CD4-positive, alpha-beta memory T cell (primary cell): ENCODE measurements at regions not wholly inside any gene's neighbourhood (a gene's known extent, or its start where the extent isn't known, plus 50 kb on each side); places are given as distances from the start of the nearest gene placed in this dataset.

Experiments
- CTCF ChIA-PET: fragments of 350-600 bp; sonication (Branson Sonifier 250); formaldehyde crosslinking; loops from one replicate; lab custom pipeline; 2021; ENCODE audit warnings: inconsistent platforms; ENCODE audit not compliant: partially characterized antibody; lab: Charles Lee
- POLR2A ChIA-PET: fragments of 350-600 bp; sonication (Branson Sonifier 250); formaldehyde crosslinking; loops from one replicate; lab custom pipeline; 2021; ENCODE audit not compliant: partially characterized antibody; lab: Charles Lee
- DNase-seq, 5 donors: peaks; one replicate each; pipeline versions ENCODE4 v3.0.0 to v3.0.0-alpha.2; 2020 to 2022; ENCODE audit warnings: mixed read lengths in 1 of 5
- H3K27ac ChIP-seq: one replicate; pipeline ENCODE4 v1.7.0; 2013; ENCODE audit warnings: low read depth, low read length
- H3K27me3 ChIP-seq: 2 replicates; pipeline ENCODE4 v1.7.0; 2013; ENCODE audit warnings: mild to moderate bottlenecking, low read length, moderate library complexity; ENCODE audit not compliant: insufficient read depth
- H3K36me3 ChIP-seq: 2 replicates; pipeline ENCODE4 v1.7.0; 2013; ENCODE audit warnings: mild to moderate bottlenecking, low read length, moderate library complexity; ENCODE audit not compliant: insufficient read depth
- H3K4me1 ChIP-seq: 2 replicates; pipeline ENCODE4 v1.7.0; 2013; ENCODE audit warnings: mild to moderate bottlenecking, low read length, moderate library complexity; ENCODE audit not compliant: insufficient read depth
- H3K4me3 ChIP-seq, 2 donors: one replicate each; pipeline ENCODE4 v1.7.0; 2013; ENCODE audit warnings: low read length in 2 of 2, mild to moderate bottlenecking in 1 of 2
- H3K9me3 ChIP-seq, 2 donors: one replicate each; pipeline ENCODE4 v1.7.0; 2013; ENCODE audit warnings: low read length in 2 of 2, control low read depth in 1 of 2; ENCODE audit not compliant: control insufficient read depth in 1 of 2
- H3K27ac Mint-ChIP-seq, 7 donors: one replicate each; pipeline ENCODE4 v1.8.0; 2020 to 2021; ENCODE audit warnings: mixed read lengths in 7 of 7, mild to moderate bottlenecking in 6 of 7, inconsistent platforms in 3 of 7, moderate library complexity in 3 of 7
- H3K27me3 Mint-ChIP-seq, 2 donors: one replicate each; pipeline ENCODE4 v1.8.0; 2020 to 2021; ENCODE audit warnings: mixed read lengths in 2 of 2
- H3K36me3 Mint-ChIP-seq, 2 donors: one replicate each; pipeline ENCODE4 v1.8.0; 2020 to 2021; ENCODE audit warnings: mixed read lengths in 2 of 2, inconsistent platforms in 1 of 2, mild to moderate bottlenecking in 1 of 2
- H3K4me1 Mint-ChIP-seq, 4 donors: one replicate each; pipeline ENCODE4 v1.8.0; 2020 to 2021; ENCODE audit warnings: mixed read lengths in 4 of 4, mild to moderate bottlenecking in 1 of 4
- H3K4me3 Mint-ChIP-seq, 8 donors: one replicate each; pipeline ENCODE4 v1.8.0; 2020 to 2021; ENCODE audit warnings: mixed read lengths in 8 of 8, mild to moderate bottlenecking in 7 of 8, moderate library complexity in 6 of 8, inconsistent platforms in 3 of 8
- H3K9me3 Mint-ChIP-seq, 8 donors: one replicate each; pipeline ENCODE4 v1.8.0; 2020 to 2021; ENCODE audit warnings: mixed read lengths in 8 of 8, mild to moderate bottlenecking in 5 of 8, inconsistent platforms in 3 of 8, moderate library complexity in 1 of 8
- intact Hi-C: fragments of 100-400 bp; cut with micrococcal nuclease; formaldehyde crosslinking; loops from one replicate; pipeline ENCODE4 v1.15.1; 2023

GRCh38 chr6:43992783-43993644 is 134.2 kb downstream of the MRPL14 start:
- Histone ChIP-seq H3K4me1 (no peaks in the 10 kb centered on the region), H3K9me3 (no peaks in the 10 kb centered on the region), H3K4me3 (no peak overlapping the region), H3K27me3 (no peaks in the 10 kb centered on the region), H3K27ac (no peak overlapping the region), H3K36me3 (no peaks in the 10 kb centered on the region)
- H3K27ac Mint-ChIP-seq = no peak overlapping the region
- ChIA-PET POLR2A (no interaction called here), CTCF (no interaction called here)
- no peaks in the 10 kb centered on the region for H3K9me3 Mint-ChIP-seq
- intact Hi-C loops = no loop called here
- H3K4me3 Mint-ChIP-seq = no peak overlapping the region
- H3K4me1 Mint-ChIP-seq = no peaks in the 10 kb centered on the region
- H3K27me3 Mint-ChIP-seq = peaks cover 1 to 2% of the 10 kb centered on the region in 2 donors
- no peaks in the 10 kb centered on the region for H3K36me3 Mint-ChIP-seq
- DNase-seq = no peak

- Mint-ChIP-seq H3K36me3 (no peaks in the 10 kb centered on the region), H3K9me3 (no peaks in the 10 kb centered on the region), H3K27me3 (peaks cover 1 to 2% of the 10 kb centered on the region in 2 donors), H3K4me3 (no peak overlapping the region), H3K27ac (no peak overlapping the region), H3K4me1 (no peaks in the 10 kb centered on the region)
- no peaks in the 10 kb centered on the region for H3K27me3 ChIP-seq
- CTCF ChIA-PET = no interaction called here
- no peaks in the 10 kb centered on the region for H3K36me3 ChIP-seq
- H3K9me3 ChIP-seq = no peaks in the 10 kb centered on the region
- POLR2A ChIA-PET = no interaction called here
- H3K27ac ChIP-seq = no peak overlapping the region
- intact Hi-C loops = no loop called here
- no peaks in the 10 kb centered on the region for H3K4me1 ChIP-seq
- no peak for DNase-seq
- H3K4me3 ChIP-seq = no peak overlapping the region
These were observed 135.1 kb downstream of the MRPL14 start for GRCh38 chr6:43992126-43992663.

GRCh38 chr6:43990627-43991619 is 136.3 kb downstream of the MRPL14 start:
- Histone ChIP-seq H3K36me3 (no peaks in the 10 kb centered on the region), H3K4me1 (no peaks in the 10 kb centered on the region), H3K4me3 (no peak overlapping the region), H3K9me3 (no peaks in the 10 kb centered on the region), H3K27me3 (no peaks in the 10 kb centered on the region), H3K27ac (no peak overlapping the region)
- H3K9me3 Mint-ChIP-seq = no peaks in the 10 kb centered on the region
- DNase-seq = no peak
- peaks cover 1 to 2% of the 10 kb centered on the region in 2 donors for H3K27me3 Mint-ChIP-seq
- ChIA-PET POLR2A (interaction anchor here (0.9 kb wide), 1 partner anchor 9 kb away, joined by 5 read pairs; no protein-coding TSS in a partner anchor), CTCF (no interaction called here)
- H3K36me3 Mint-ChIP-seq = no peaks in the 10 kb centered on the region
- intact Hi-C loops = no loop called here
- no peak overlapping the region for H3K4me3 Mint-ChIP-seq
- no peak overlapping the region for H3K27ac Mint-ChIP-seq
- no peaks in the 10 kb centered on the region for H3K4me1 Mint-ChIP-seq

GRCh38 chr6:43990275-43990626 is 137.0 kb downstream of the MRPL14 start:
- DNase-seq = no peak
- H3K27ac ChIP-seq = no peak overlapping the region
- ChIA-PET CTCF (no interaction called here), POLR2A (interaction anchor here (0.6 to 0.9 kb wide), 2 partner anchors 9 to 35 kb away, joined by 3 to 5 read pairs; no protein-coding TSS in a partner anchor)
- no peaks in the 10 kb centered on the region for H3K36me3 ChIP-seq
- Mint-ChIP-seq H3K4me1 (no peaks in the 10 kb centered on the region), H3K27ac (no peak overlapping the region), H3K4me3 (no peak overlapping the region), H3K36me3 (no peaks in the 10 kb centered on the region), H3K27me3 (peaks cover 2 to 4% of the 10 kb centered on the region in 2 donors), H3K9me3 (no peaks in the 10 kb centered on the region)
- H3K9me3 ChIP-seq = no peaks in the 10 kb centered on the region
- H3K4me3 ChIP-seq = no peak overlapping the region
- H3K4me1 ChIP-seq = no peaks in the 10 kb centered on the region
- no peaks in the 10 kb centered on the region for H3K27me3 ChIP-seq
- intact Hi-C loops = no loop called here

GRCh38 chr6:43989581-43990146 is 137.6 kb downstream of the MRPL14 start:
- intact Hi-C loops = no loop called here
- H3K9me3 Mint-ChIP-seq = no peaks in the 10 kb centered on the region
- peaks cover 2 to 4% of the 10 kb centered on the region in 2 donors for H3K27me3 Mint-ChIP-seq
- POLR2A ChIA-PET = interaction anchor here (0.6 to 0.9 kb wide), 2 partner anchors 10 to 36 kb away, joined by 3 to 5 read pairs; no protein-coding TSS in a partner anchor
- CTCF ChIA-PET = no interaction called here
- no peak overlapping the region for H3K4me3 Mint-ChIP-seq
- Histone ChIP-seq H3K27ac (no peak overlapping the region), H3K9me3 (no peaks in the 10 kb centered on the region), H3K4me3 (no peak overlapping the region), H3K4me1 (no peaks in the 10 kb centered on the region), H3K36me3 (no peaks in the 10 kb centered on the region), H3K27me3 (no peaks in the 10 kb centered on the region)
- H3K36me3 Mint-ChIP-seq = no peaks in the 10 kb centered on the region
- H3K27ac Mint-ChIP-seq = no peak overlapping the region
- H3K4me1 Mint-ChIP-seq = no peaks in the 10 kb centered on the region
- DNase-seq = no peak

GRCh38 chr6:43988801-43989200 is 138.5 kb downstream of the MRPL14 start:
- Histone ChIP-seq H3K4me1 (no peaks in the 10 kb centered on the region), H3K27me3 (no peaks in the 10 kb centered on the region), H3K9me3 (no peaks in the 10 kb centered on the region), H3K36me3 (no peaks in the 10 kb centered on the region), H3K4me3 (no peak overlapping the region), H3K27ac (no peak overlapping the region)
- no peaks in the 10 kb centered on the region for H3K36me3 Mint-ChIP-seq
- no peak for DNase-seq
- intact Hi-C loops = no loop called here
- H3K4me3 Mint-ChIP-seq = no peak overlapping the region
- H3K27me3 Mint-ChIP-seq = peaks cover 4 to 8% of the 10 kb centered on the region in 2 donors
- no peak overlapping the region for H3K27ac Mint-ChIP-seq
- H3K4me1 Mint-ChIP-seq = no peaks in the 10 kb centered on the region
- CTCF ChIA-PET = no interaction called here
- POLR2A ChIA-PET = no interaction called here
- no peaks in the 10 kb centered on the region for H3K9me3 Mint-ChIP-seq
